ENCODE measurements at regions not wholly inside any gene's neighbourhood (a gene's known extent, or its start where the extent isn't known, plus 50 kb on each side); places are given as distances from the start of the nearest gene placed in this dataset.

DNA sequence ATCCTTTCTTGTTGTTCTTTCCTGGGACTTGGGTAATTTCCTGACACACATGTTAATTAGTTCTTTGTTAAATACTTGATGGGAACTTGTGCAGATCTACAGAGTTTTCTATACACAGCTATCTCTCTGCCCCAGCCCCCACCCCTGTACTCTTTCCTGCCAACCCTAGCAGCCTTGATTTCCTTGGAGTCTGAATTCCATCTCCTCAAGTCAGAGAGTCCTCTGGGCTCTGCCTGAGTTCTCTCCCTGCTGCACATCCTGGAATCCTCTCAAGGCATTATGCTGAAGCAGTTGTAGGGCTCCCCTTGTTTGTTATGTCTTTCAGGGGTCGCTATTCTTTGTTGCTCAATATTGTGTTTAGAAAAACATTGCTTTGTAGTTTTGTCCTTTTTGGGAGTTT is 384.7 kb downstream of the RPS6KC1 start (continued):
- no peak for TF ChIP-seq ZNF532 (CRISPR knock-in tag; IDR thresholded peaks at IDR 0.05; ENCODE audit: borderline replicate concordance)

DNA sequence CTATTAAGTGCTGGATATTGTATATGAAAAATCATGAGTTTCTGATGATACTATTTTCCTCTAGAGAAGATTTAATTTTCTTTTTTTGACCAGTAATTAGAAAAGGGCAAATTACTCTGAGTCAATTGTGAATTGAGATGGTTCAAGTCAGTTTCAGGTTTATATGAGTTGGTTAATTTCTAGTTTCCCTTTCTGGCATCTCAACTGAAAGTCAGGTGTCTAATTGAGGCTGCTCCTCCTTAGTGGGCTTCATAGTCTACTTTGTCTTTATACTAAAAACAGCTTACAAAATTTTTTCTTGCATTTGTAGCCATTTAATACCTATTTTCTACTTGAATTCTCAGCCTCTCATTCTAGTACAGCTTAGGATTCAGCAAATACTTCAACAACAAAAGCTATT is 387.3 kb downstream of the RPS6KC1 start:
- peaks cover 5% of the 10 kb centered on the region for H3K9me3 Mint-ChIP-seq
- CTCF ChIA-PET: no interaction called here
- TF ChIP-seq, protein P1, sequence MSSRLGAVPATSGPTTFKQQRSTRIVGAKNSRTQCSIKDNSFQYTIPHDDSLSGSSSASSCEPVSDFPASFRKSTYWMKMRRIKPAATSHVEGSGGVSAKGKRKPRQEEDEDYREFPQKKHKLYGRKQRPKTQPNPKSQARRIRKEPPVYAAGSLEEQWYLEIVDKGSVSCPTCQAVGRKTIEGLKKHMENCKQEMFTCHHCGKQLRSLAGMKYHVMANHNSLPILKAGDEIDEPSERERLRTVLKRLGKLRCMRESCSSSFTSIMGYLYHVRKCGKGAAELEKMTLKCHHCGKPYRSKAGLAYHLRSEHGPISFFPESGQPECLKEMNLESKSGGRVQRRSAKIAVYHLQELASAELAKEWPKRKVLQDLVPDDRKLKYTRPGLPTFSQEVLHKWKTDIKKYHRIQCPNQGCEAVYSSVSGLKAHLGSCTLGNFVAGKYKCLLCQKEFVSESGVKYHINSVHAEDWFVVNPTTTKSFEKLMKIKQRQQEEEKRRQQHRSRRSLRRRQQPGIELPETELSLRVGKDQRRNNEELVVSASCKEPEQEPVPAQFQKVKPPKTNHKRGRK (CRISPR knock-in tag; IDR thresholded peaks at IDR 0.05; ENCODE audit: borderline replicate concordance): no peak
- TF ChIP-seq ZNF532 (CRISPR knock-in tag; IDR thresholded peaks at IDR 0.05; ENCODE audit: borderline replicate concordance): no peak
- no peak for TF ChIP-seq GRHL2 (CRISPR knock-in tag; IDR thresholded peaks at IDR 0.05; ENCODE audit: insufficient replicate concordance, severe bottlenecking)
- TF ChIP-seq MXD4 (CRISPR knock-in tag; IDR thresholded peaks at IDR 0.05; ENCODE audit: borderline replicate concordance): no peak
- TF ChIP-seq ZSCAN18 (CRISPR knock-in tag; IDR thresholded peaks at IDR 0.05): no peak
- TF ChIP-seq PREB (CRISPR knock-in tag; IDR thresholded peaks at IDR 0.05; ENCODE audit: borderline replicate concordance): no peak
- TF ChIP-seq MYBL2 (CRISPR knock-in tag; IDR thresholded peaks at IDR 0.05): no peak
- no peak for TF ChIP-seq ZNF317 (CRISPR knock-in tag; IDR thresholded peaks at IDR 0.05; ENCODE audit: borderline replicate concordance, low read depth)
- TF ChIP-seq RELA (CRISPR knock-in tag; IDR thresholded peaks at IDR 0.05; ENCODE audit: borderline replicate concordance): no peak
- no peak for TF ChIP-seq ZNF219 (CRISPR knock-in tag; IDR thresholded peaks at IDR 0.05; ENCODE audit: borderline replicate concordance)
- TF ChIP-seq ERG (CRISPR knock-in tag; IDR thresholded peaks at IDR 0.05): no peak
- no peak for TF ChIP-seq ZNF121 (CRISPR knock-in tag; IDR thresholded peaks at IDR 0.05)
- no peak for TF ChIP-seq NR1H2 (CRISPR knock-in tag; IDR thresholded peaks at IDR 0.05)
- TF ChIP-seq ARID4B (CRISPR knock-in tag; IDR thresholded peaks at IDR 0.05; ENCODE audit: borderline replicate concordance): no peak
- no peak for TF ChIP-seq TEAD4 (CRISPR knock-in tag; IDR thresholded peaks at IDR 0.05)
- TF ChIP-seq SMAD4 (CRISPR knock-in tag; IDR thresholded peaks at IDR 0.05): no peak

More for the DNA sequence above, 387.3 kb downstream of the RPS6KC1 start:
- Mint-ChIP-seq H3K4me1 (peaks cover 7% of the 10 kb centered on the region), H3K27ac (no peak overlapping the region), H3K36me3 (0 out of 2 replicates have a peak, but pooled peaks cover 3% of the 10 kb centered on the region), H3K27me3 (ENCODE audit: low read depth) (no peaks in the 10 kb centered on the region), H3K4me3 (no peak overlapping the region)
- ATAC-seq (no peak), DNase-seq (ENCODE audit: low spot score) (no peak)
- POLR2A ChIA-PET: no interaction called here
